HG03469 (cell line): ENCODE measurements at regions not wholly inside any gene's neighbourhood (a gene's known extent, or its start where the extent isn't known, plus 50 kb on each side); places are given as distances from the start of the nearest gene placed in this dataset.

Source experiments
- ATAC-seq: cut with Tn5 transposase; IDR thresholded peaks from one replicate; pipeline ENCODE4 v1.9.1; 2021; ENCODE audit warnings: mild to moderate bottlenecking, moderate library complexity, moderate number of reproducible peaks; ENCODE audit not compliant: unreplicated experiment

DNA sequence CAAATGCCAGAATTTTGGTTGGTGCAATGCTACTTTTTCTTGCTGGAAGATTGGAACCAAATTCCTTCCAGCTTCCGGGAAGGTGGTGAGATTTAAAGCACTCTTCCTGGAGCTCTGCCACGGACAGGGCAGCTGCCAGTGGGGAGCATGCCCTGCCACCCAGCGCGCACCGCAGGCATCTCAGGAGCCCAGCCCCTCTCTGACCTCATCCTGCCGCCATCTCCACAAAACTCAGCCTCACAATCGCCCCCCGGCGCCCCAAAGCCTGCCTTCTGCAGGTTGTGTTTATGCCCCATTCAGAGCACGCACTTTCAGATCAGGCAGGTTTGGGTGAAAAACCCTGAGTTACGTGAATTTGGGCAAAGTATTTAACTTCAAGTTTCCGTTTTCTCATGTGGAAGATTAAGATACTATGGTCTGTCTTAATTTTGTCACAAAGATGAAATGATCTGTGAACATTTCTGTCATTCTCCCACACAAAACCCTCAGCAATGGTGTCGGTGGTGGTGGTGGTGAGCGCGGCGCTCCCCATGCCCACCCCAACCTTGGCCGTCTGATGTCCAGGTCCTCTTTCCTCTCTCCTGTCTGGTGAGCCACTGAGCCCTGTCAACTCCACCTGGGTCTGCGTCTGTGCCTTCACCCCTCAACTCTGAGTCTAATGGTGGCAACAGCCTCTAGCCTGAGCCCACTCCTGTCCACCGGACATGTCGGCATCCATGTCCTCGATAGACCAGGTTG, 282.8 kb upstream of the SALL3 start:
- no peak for ATAC-seq

DNA sequence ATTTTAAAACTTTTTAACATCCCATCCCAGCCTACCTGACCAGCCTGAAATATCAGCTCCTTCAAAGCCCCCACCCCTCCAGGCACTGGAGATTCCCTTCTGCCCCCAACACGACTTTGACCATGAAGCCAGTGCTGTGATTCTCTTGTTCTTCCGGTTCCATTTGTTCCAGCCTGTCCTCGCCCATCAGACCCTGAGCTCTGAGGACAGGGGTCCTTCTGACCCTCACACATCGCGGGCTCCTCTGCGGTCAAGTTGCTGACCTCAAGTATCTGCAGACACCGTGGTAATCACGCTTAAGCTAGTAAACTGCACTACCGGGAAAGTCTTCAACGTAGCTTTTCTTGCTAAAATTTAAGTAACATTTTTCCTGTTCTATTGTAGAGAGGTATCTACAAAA, 282.2 kb upstream of the SALL3 start:
- no peak for ATAC-seq

DNA sequence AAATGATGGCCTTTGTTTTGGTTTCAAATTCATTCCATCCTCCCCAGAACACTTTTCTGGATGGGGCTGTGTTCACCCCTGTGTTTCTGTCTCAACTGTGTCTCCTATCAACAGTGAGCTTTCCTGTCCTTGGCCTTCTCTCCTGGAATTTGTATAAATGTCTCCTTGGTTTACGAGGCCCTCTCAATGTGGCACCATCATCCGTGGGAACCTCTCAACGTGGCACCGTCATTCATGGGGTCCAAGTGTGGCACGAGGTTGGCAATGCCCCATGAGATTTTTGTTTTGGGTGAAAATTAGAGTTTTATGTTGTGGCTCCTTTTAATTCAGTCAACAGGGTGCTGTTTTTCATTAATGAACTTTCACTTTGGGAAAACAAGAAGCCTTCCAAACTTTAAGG, 280.7 kb upstream of the SALL3 start:
- no peak for ATAC-seq

DNA sequence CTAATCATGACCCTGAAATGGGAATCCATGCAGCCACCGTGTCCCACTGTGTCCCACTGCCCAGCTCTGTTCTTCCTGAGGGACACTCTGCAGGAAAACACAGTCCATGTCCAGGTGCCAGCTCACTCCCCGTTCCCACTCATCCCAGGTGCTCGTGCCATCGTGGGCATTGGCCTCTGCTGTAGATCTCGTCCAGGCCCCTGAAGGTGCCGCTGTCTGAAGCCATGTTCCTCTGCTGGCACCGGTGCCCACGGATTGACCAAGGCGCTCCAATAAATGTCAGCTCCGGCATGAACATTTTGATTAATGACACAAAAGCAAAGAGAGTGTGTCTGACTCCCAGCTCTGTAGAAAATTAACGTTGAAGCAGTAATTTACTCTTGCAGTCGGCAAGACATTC, 280.1 kb upstream of the SALL3 start:
- no peak for ATAC-seq

DNA sequence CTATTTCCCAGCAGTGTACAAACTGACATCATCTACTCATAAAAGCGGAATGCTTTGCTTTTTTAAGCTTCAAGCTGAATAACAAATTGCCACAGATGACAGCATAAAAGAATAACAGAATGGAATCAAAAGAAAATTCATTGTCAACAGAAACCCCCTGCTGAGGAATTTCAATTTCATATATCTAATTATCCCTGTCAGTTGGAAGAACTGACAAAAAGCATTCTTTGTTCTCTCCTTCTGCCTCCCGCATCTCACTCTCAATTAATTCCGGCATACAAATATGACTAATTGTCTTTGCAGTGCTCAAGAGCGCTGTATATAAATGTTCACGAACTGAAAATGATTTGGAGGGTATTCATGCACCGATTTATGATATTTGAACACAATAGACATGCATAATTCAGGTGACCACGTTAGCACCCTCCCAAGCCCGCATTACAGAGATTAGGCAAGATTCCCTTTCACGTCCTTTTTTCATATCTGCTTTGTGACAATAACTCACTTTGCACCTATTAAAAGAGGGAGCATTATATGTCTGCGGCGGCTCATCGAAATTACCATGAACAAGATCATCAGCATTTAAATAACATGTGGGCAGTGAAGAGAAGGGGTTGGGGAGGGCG, 277.7 kb upstream of the SALL3 start:
- ATAC-seq = no peak

DNA sequence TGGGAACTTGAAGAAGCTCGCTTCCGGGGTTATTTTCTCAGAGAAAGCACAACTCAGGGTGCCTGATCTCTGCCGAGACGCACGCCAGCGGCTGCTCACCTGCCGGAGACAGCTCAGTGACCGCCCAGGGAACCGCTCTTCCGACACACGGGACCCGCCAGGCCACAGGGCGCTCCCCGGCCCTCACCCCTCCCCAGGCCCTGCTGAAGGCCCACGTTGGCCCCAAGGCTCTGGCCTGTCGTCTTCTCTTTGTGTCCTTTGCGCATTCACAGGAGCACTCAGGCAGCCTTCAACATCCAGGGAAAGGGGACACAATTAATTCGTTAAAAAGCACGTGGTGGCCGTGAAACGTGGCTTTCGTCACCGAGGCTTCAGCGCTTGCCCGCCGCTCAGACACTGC, 276.3 kb upstream of the SALL3 start:
- ATAC-seq = no peak

DNA sequence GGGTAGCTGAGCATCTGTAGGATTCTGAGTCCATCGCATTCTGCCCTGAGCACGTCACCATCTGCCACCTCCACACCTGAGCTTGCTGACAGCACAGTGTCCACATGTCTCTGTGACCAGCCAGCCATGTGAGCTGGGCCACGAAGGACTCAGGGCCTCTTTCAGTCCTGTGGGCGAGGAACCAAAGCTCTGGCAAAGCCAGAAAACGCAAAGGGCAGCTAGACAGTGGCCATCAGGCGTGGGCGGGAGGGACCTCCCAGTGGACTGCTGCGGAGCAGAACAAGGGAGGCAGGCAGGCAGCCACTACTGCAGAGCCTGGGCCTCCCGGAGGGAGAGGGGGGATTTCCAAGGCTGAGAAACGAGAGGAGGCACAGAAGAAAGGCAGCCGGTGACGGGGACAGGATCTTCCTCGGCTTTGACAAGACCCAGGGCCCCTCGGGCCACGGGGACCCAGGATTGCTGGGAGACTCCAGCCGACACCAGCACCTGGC, 274.6 kb upstream of the SALL3 start:
- no peak for ATAC-seq

DNA sequence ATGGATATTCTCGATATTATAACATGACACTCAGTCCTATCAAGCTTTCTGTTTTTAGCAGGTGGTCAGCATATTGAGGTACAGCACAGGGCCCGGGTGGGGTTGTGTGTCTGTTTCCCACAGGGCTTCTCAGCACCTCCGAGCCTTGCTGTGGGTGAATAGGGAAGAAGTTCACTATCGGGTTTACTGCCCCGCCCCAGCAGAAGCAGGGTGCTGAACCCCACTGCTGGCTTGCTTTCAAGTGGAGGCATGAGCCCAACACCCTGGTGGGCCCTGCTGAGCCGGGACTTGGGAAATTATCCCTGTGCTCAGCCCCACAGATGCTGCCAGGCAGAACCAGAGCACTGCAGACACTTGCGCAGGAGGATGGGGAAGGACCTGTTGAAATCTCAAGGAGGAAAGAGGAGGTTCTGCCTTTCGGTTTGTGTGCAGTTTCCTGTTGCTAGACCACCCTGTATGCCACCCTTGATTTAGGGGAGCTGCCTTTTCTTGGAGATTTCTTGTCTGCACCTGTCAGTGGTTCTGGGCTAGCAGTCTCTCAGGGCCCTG, 270.3 kb upstream of the SALL3 start:
- ATAC-seq = no peak

DNA sequence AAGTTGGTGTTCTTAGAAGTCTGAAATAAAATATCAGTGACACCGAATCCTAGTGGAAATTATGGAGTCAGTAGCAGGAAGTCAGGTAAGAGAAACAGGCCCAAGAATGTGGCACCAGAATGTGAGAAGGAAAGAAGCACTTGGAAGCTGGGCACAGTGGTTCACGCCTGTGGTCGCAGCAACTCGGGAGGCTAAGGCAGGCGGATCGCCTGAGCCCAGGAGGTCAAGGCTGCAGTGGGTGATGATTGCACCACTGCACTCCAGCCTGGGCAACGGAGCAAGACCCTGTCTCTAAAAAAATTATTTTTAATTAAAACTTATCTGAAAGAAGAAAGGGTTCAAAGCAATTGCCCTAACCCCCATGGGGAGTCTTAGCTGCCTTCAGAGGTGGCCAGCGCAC, 268.3 kb upstream of the SALL3 start:
- ATAC-seq = no peak

DNA sequence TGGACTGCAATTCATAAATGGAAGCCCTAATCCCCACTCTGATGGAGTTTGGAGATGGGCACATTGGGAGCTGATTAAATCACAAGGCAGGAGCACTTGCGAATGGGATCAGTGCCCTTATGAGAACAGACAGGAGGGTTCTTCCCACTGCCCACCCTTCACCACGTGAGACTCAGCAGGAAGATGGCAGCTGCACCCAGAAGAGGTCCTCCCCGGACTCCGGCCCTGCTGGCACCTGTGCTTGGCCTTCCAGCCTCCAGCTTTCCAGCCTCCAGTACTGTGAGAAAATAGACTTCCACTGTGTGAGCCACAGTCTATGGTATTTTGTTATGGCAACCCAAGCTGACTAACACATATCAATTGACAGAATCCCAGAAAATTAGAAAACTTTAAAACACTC, 267.6 kb upstream of the SALL3 start:
- no peak for ATAC-seq

DNA sequence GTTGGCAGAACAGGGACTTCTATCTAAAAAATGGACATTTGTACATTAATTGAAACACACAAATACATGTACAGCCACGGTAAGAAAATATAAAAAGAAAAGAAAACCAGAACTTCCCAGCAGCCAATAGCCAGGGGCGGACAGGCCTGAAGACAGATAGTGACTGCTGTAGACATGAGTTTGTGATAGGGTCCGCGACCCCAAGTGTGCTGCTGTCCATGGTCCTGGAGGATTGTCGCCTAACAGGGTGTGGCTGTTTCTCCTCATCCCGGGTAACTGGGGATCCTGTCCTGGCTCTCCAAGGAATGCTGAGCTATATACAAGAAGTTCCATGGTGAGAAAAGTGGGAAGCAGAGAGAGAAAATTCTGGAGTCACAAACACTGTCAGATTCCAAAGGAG, 266.5 kb upstream of the SALL3 start:
- no peak for ATAC-seq

DNA sequence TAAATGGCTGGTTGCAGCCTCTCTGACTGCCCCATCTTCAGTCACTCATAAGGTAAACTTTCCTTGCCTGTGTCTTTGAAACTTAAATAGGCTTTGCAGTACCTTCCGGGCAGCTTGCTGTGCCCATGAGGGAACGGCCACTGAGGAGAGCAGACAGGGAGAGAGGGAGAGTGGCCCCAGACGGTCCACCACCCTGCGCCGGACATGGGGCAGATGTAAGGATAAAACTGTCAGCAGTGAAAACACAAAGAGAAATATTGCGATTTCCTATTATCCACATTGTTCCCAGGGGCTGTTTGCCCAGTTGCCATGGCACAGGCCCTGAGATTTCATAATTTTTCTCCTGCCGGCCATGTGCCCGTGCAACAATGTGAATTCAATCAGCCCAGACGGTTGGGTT, 265.9 kb upstream of the SALL3 start:
- no peak for ATAC-seq

DNA sequence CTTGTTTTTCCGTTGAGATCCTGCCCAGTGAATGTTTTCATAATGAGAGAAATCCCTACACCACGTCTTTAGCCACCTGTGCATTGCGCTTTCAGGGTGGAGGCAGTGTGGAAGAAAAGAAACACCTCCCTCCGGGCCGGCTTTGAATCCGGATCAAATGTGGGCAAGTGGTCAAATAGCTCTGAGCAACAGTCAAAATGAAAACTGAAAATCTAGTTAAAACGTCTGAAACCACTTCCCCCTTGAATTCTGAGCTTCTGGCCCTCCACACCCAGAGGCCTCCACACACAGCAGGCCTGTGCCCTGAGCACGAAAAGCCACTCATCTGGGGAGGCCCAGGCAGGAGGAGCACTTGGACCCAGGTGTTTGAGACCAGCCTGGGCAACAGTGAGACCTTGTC, 263.6 kb upstream of the SALL3 start:
- no peak for ATAC-seq

DNA sequence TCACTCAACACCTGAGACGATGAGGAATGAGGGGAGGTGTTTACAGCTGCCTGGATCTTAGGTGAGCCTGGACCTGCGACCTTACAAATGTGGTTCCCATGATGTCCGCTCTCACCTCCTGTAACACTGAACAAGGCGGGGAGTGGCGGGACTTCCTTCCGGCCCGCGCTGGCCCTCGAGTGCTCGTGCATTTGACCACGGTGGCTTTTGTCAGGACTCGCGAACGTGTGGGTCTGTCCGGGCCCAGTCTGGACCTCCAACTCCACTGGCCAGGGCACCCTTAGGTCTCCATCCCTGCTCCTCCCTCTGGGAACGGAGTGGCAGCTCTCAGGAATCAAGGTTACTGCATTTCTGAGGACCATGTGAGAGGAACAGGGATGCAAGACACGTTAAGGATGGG, 263.0 kb upstream of the SALL3 start:
- ATAC-seq = no peak

DNA sequence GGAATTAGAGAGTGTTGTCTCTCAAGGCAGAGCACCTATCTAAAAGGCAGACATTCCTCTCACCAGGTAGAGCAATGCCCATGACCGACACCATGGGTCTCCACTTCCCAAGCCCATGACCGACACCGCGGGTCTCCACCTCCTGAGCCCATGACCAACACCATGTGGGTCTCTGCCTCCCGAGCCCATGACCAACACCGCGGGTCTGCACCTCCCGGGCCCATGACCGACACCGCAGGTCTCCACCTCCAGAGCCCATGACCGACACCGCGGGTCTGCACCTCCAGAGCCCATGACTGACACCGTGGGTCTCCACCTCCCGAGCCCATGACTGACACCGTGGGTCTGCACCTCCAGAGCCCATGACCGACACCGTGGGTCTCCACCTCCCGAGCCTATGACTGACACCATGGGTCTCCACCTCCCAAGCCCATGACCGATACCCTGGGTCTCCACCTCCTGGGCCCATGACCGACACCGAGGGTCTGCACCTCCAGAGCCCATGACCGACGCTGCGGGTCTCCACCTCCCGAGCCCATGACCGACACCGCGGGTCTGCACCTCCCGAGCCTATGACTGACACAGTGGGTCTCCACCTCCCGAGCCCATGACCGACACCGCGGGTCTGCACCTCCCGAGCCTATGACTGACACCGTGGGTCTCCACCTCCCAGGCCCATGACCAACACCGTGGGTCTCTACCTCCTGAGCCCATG, 262.4 kb upstream of the SALL3 start:
- ATAC-seq = no peak

DNA sequence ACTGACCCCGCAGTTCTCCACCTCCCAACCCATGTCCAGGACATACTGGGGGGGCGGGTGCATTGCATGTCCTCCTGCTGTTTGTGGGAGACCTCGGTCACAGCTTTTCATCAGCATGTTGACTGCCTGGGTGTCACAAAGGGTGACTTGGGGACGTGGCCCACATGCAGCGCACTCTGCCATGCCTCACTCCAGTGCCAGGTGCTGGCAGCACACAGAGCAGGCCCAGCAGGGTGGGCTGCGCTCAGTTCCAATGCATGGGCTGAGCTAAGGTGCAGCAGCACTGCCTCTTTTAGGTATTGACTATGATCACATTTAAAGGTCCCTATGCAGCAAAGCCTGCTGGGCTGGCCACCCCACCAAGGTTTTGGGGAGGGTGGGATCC, 261.9 kb upstream of the SALL3 start:
- no peak for ATAC-seq

DNA sequence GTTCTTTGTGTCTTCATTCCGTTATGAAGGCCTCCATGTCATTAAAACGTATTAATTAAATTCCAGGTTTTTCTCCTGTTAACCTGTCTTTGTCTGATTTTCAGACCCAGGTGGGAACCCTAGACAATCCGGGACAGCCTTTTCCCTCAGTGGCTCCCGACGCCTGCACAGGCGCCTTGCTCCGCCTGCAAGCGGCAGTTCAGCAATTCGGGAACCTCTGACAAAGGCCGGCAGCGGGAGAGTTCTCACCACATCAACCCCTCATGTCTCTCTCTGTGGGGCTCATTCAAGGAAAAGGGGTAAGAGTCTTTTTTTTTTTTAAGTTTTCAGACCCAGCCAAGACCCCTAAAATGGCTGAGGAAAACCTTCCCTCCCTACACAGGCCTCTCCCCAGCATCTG, 259.8 kb upstream of the SALL3 start:
- ATAC-seq = no peak

DNA sequence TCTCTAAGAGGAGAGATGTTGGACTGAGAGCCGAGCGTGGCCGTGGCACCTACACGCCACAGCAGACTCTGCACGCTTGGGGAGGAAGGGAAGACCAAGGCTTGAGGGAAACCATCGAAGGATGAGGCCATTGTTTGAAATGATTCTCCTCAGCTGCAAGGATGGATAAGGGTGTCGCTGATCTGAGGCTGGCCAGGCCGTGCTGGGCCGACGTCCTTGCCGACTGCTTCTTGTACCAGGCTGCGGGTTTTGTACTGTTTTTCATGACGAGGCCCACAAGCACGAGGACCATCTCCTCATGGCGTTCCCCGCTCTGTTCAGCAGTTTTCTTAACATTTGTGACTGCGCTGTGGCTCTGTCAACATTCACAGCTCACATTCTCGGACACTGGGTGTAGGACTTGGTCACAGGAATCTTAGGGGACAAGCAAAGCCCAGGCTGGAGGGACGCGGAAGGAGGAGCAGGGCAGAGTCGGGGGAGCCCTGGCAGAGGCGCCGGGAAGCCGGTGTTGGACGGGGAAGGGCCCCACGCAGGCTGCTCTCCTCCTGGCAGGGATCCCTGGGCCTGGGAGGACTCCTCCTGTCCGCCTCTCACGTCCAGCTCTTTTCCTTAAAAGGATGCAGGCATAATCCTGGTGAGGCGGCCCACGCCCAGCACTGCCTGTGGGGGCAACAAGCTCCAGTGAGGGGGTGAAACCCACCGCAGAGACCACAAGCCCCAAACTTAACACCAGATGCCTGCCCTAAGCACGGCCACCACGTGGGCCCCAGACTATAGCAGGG, 259.0 kb upstream of the SALL3 start:
- ATAC-seq = no peak

DNA sequence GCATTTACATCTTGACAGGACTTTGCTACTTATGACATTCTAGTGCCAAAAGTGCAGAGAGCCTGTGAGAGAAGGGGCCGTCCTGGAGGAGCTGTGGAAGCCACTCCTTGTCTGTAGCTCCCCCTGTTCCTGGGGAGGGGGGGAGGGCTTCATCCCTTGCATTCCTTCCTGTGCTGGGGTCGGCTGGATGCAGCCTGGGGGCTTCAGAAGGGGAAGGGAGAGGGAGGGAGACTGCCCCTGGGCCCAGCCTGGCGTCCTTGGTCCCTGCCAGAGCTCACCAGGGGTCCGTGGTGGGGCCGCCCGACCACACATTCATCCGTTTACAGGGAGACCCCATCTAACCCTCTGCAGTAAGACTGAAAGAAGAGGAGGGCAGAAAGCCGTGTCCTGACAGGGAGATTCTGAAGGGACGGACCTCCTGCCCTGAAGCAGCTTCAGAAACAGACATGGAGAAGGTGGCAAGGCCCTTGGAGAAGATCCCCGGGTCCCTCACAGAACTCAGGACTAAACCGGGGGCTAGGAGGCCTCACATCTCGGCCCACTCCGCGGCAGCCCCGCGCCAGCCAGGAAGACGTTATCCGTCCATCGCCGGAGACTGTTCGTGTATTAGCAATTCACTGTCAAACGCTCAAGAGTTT, 258.3 kb upstream of the SALL3 start:
- ATAC-seq = no peak

DNA sequence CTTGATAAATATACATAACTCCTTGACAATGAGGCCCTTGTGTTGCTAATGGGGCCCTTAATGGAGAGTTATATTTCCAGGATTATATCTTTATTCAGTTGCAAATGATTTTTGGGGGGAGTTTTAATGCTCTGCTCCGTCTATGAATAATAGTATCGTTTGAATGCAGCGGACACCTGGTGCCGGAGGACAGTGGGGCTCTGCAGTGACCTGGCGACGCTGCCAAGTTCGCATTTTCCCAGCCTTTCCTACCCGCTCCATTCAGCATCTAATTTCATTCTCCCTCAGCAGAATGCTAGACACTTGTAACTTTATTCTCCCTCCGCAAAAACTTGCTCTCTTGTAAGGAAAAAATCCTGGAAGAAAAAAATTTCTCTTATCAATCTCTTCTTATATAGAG, 257.6 kb upstream of the SALL3 start:
- no peak for ATAC-seq

DNA sequence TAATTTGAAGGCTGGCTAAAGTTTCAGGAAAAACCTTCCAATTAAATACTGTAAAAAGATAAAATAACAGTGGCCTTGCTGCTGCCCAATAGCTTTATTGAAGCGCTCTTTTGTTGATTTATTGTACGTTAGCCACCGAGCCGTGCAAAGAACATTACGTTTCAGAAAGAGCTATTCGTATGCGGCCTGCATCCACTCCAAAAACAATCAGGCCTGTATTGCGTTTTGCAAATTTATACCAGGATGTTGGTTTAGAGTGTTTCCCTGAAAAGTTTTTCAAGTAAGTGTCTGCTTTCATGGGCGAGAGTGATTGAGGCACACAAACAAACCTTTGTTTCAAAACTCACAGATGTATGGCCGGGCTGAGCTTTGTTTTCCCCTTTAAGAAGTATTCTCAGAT, 257.2 kb upstream of the SALL3 start:
- ATAC-seq = no peak
